H1 (cell line): ENCODE measurements at regions not wholly inside any gene's neighbourhood (a gene's known extent, or its start where the extent isn't known, plus 50 kb on each side); places are given as distances from the start of the nearest gene placed in this dataset.

Experiments
- CTCF ChIA-PET: fragments of 300-600 bp; sonication (Branson Sonifier 250); formaldehyde crosslinking; loops from one replicate; lab custom pipeline; 2021; ENCODE audit not compliant: partially characterized antibody; lab: Charles Lee
- POLR2A ChIA-PET: fragments of 300-600 bp; sonication (Branson Sonifier 250); formaldehyde crosslinking; loops from one replicate; lab custom pipeline; 2021; ENCODE audit warnings: inconsistent platforms; ENCODE audit not compliant: partially characterized antibody; lab: Charles Lee
- DNase-seq, 2 experiments: peaks; one replicate each; pipeline versions ENCODE4 v3.0.0 to v3.0.0-alpha.2; 2010 to 2022; ENCODE audit warnings: low spot score in 2 of 2, low read depth in 1 of 2, mixed read lengths in 1 of 2
- FAIRE-seq: peaks from 2 replicates; lab custom pipeline; 2011; peaks lifted over from hg19 to GRCh38; lab: Jason Lieb, UNC
- H2AFZ ChIP-seq: 2 replicates; pipeline ENCODE4 v1.8.1; 2012; ENCODE audit warnings: low read length, inconsistent platforms
- H2AK5ac ChIP-seq: 2 replicates; pipeline ENCODE4 v1.6.1; 2013; ENCODE audit warnings: low read depth, low read length
- H2BK120ac ChIP-seq: replicated peaks from 2 replicates; pipeline ENCODE3; 2013; ENCODE audit warnings: low read depth, low read length, inconsistent platforms
- H2BK12ac ChIP-seq: 2 replicates; pipeline ENCODE4 v1.6.1; 2013; ENCODE audit warnings: low read depth, low read length
- H2BK15ac ChIP-seq: 2 replicates; pipeline ENCODE4 v1.6.1; 2013; ENCODE audit warnings: low read length
- H2BK20ac ChIP-seq: 2 replicates; pipeline ENCODE4 v1.6.1; 2013; ENCODE audit warnings: low read length
- H2BK5ac ChIP-seq: 2 replicates; pipeline ENCODE4 v1.6.1; 2013; ENCODE audit warnings: low read depth, low read length
- H3K14ac ChIP-seq: 2 replicates; pipeline ENCODE4 v1.6.1; 2013; ENCODE audit warnings: inconsistent platforms; ENCODE audit not compliant: insufficient read length
- H3K18ac ChIP-seq: 2 replicates; pipeline ENCODE4 v1.6.1; 2013; ENCODE audit warnings: low read length; ENCODE audit errors: extremely low read depth
- H3K23ac ChIP-seq: 2 replicates; pipeline ENCODE4 v1.6.1; 2013; ENCODE audit warnings: inconsistent platforms; ENCODE audit not compliant: insufficient read length
- H3K23me2 ChIP-seq: 2 replicates; pipeline ENCODE4 v1.6.1; 2013; ENCODE audit warnings: low read depth, low read length
- H3K27ac ChIP-seq: 2 replicates; pipeline ENCODE4 v1.6.1; 2011; ENCODE audit warnings: low read depth, low read length, inconsistent platforms
- H3K27me3 ChIP-seq, 4 experiments: replicated peaks in 1 of 4; 1 replicate in 1 of 4; 2 replicates in 3 of 4; pipeline versions ENCODE4 v1.6.1 to v1.8.1; 2011 to 2013; ENCODE audit warnings: low read length in 3 of 4, mild to moderate bottlenecking in 3 of 4, inconsistent platforms in 2 of 4, mixed read lengths in 2 of 4, moderate library complexity in 1 of 4; ENCODE audit not compliant: control insufficient read depth in 3 of 4, insufficient read depth in 3 of 4; ENCODE audit errors: extremely low read depth in 1 of 4
- H3K36me3 ChIP-seq, 4 experiments: 2 replicates each; pipeline versions ENCODE4 v1.6.1 to v1.8.1; 2011 to 2013; ENCODE audit warnings: mild to moderate bottlenecking in 4 of 4, low read length in 3 of 4, moderate library complexity in 2 of 4, control low read depth in 1 of 4, inconsistent platforms in 1 of 4; ENCODE audit not compliant: insufficient read depth in 4 of 4, control insufficient read depth in 2 of 4
- H3K4ac ChIP-seq: replicated peaks from 2 replicates; pipeline ENCODE3; 2013; ENCODE audit warnings: low read length, low read depth, mixed read lengths, inconsistent platforms; ENCODE audit not compliant: insufficient read length
- H3K4me1 ChIP-seq, 4 experiments: replicated peaks in 1 of 4; 1 replicate in 1 of 4; 2 replicates in 3 of 4; pipeline versions ENCODE4 v1.6.1 to v1.8.1; 2011 to 2013; ENCODE audit warnings: low read length in 3 of 4, inconsistent platforms in 2 of 4, mixed read lengths in 1 of 4; ENCODE audit not compliant: insufficient read depth in 4 of 4, control insufficient read depth in 3 of 4
- H3K4me2 ChIP-seq, 2 experiments: 2 replicates each; pipeline versions ENCODE4 v1.6.1 to v1.8.1; 2011 to 2013; ENCODE audit warnings: low read depth in 2 of 2, low read length in 2 of 2, control low read depth in 1 of 2, inconsistent platforms in 1 of 2, mild to moderate bottlenecking in 1 of 2; ENCODE audit not compliant: insufficient read depth in 1 of 2
- H3K4me3 ChIP-seq, 4 experiments: fragments of 200-600, 300-600 bp in 1 of 4; sonication (generic), shearing (Covaris generic), sonication (Bioruptor Twin) in 1 of 4; 2 replicates each; pipeline versions ENCODE4 v1.5.1 to v1.8.1; 2011 to 2016; ENCODE audit warnings: low read length in 4 of 4, low read depth in 3 of 4, control low read depth in 2 of 4, inconsistent platforms in 2 of 4, mild to moderate bottlenecking in 2 of 4, mixed read lengths in 1 of 4, moderate library complexity in 1 of 4; ENCODE audit not compliant: insufficient read depth in 2 of 4; ENCODE audit errors: extremely low read depth in 1 of 4
- H3K56ac ChIP-seq: replicated peaks from 2 replicates; pipeline ENCODE3; 2013; ENCODE audit warnings: low read depth, mild to moderate bottlenecking, mixed read lengths, low read length, inconsistent platforms; ENCODE audit not compliant: insufficient read length
- H3K79me1 ChIP-seq: 2 replicates; pipeline ENCODE4 v1.6.1; 2013; ENCODE audit warnings: low read depth, low read length, control low read depth
- H3K79me2 ChIP-seq, 2 experiments: 2 replicates each; pipeline versions ENCODE4 v1.6.1 to v1.8.1; 2012 to 2013; ENCODE audit warnings: low read length in 2 of 2, mild to moderate bottlenecking in 2 of 2, inconsistent platforms in 1 of 2; ENCODE audit not compliant: insufficient read depth in 2 of 2, control insufficient read depth in 1 of 2
- H3K9ac ChIP-seq, 4 experiments: replicated peaks in 1 of 4; 1 replicate in 1 of 4; 2 replicates in 3 of 4; pipeline versions ENCODE4 v1.6.1 to v1.8.1; 2011 to 2013; ENCODE audit warnings: low read depth in 3 of 4, low read length in 3 of 4, control low read depth in 2 of 4, mild to moderate bottlenecking in 2 of 4, moderate library complexity in 2 of 4, inconsistent platforms in 1 of 4; ENCODE audit errors: extremely low read depth in 1 of 4
- H3K9me3 ChIP-seq, 2 experiments: 2 replicates each; pipeline versions ENCODE4 v1.6.1 to v1.8.1; 2012 to 2013; ENCODE audit warnings: mild to moderate bottlenecking in 2 of 2, moderate library complexity in 2 of 2, control low read depth in 1 of 2, inconsistent platforms in 1 of 2, low read depth in 1 of 2, low read length in 1 of 2, mixed read lengths in 1 of 2; ENCODE audit not compliant: insufficient read depth in 2 of 2
- H4K20me1 ChIP-seq, 2 experiments: replicated peaks in 1 of 2; 2 replicates each; pipeline versions ENCODE3 to v1.8.1; 2011 to 2013; ENCODE audit warnings: inconsistent platforms in 2 of 2, low read length in 2 of 2, mild to moderate bottlenecking in 1 of 2; ENCODE audit not compliant: insufficient read depth in 2 of 2, control insufficient read depth in 1 of 2
- H4K5ac ChIP-seq: 2 replicates; pipeline ENCODE4 v1.6.1; 2013; ENCODE audit warnings: low read length, low read depth, mixed read lengths, inconsistent platforms; ENCODE audit not compliant: insufficient read length
- H4K8ac ChIP-seq: 2 replicates; pipeline ENCODE4 v1.8.0; 2013; ENCODE audit warnings: mild to moderate bottlenecking, moderate library complexity, low read length, inconsistent platforms; ENCODE audit not compliant: insufficient read depth; ENCODE audit errors: extremely low read depth
- H4K91ac ChIP-seq: replicated peaks from 2 replicates; pipeline ENCODE3; 2013; ENCODE audit warnings: low read length, mixed read lengths, inconsistent platforms; ENCODE audit not compliant: insufficient read length
- CEBPB ChIP-seq: IDR thresholded peaks from 2 replicates; pipeline ENCODE4 v1.6.1; 2012; ENCODE audit warnings: low read depth, low read length
- CREB1 ChIP-seq: IDR thresholded peaks from 2 replicates; pipeline ENCODE4 v1.6.1; 2012; ENCODE audit warnings: inconsistent platforms
- HDAC6 ChIP-seq: IDR thresholded peaks from one replicate; pipeline ENCODE4 v1.7.1; 2012; ENCODE audit warnings: low read depth, mild to moderate bottlenecking, inconsistent platforms, low read length, moderate library complexity
- JUN ChIP-seq: IDR thresholded peaks from 2 replicates; pipeline ENCODE4 v1.6.1; 2011; ENCODE audit warnings: low read depth, mild to moderate bottlenecking, improper control_type of control experiment, low read length
- KDM1A ChIP-seq: fragments of 200-600, 300-600 bp; sonication (generic); IDR thresholded peaks from 2 replicates; pipeline ENCODE4 v1.7.1; 2016; ENCODE audit warnings: mild to moderate bottlenecking, low read length, borderline replicate concordance
- SP1 ChIP-seq: IDR thresholded peaks from 2 replicates; pipeline ENCODE4 v1.6.1; 2011; ENCODE audit warnings: low read depth, low read length
- SP2 ChIP-seq: IDR thresholded peaks from 2 replicates; pipeline ENCODE4 v1.6.1; 2012; ENCODE audit warnings: mild to moderate bottlenecking, low read length, inconsistent platforms
- WGBS, 2 experiments: shearing (Covaris generic) in 1 of 2; methylation state at CpG; one replicate each; pipeline versions ENCODE4 v1.1.6 to v1.1.7; 2013 to 2015; ENCODE audit warnings: low lambda C conversion rate in 2 of 2, mixed read lengths in 2 of 2, inconsistent platforms in 1 of 2, low coverage in 1 of 2, missing lambda C conversion rate in 1 of 2; ENCODE audit not compliant: insufficient replicate concordance in 2 of 2, insufficient coverage in 1 of 2, insufficient read length in 1 of 2; ENCODE audit errors: extremely low coverage in 1 of 2, missing lambda C conversion rate in 1 of 2; 5-methylcytosine and 5-hydroxymethylcytosine counted together
- TF ChIP-seq, protein P1 (sequence below): IDR thresholded peaks from 2 replicates; pipeline ENCODE4 v1.6.1; 2011; ENCODE audit warnings: low read length, improper control_type of control experiment

DNA sequence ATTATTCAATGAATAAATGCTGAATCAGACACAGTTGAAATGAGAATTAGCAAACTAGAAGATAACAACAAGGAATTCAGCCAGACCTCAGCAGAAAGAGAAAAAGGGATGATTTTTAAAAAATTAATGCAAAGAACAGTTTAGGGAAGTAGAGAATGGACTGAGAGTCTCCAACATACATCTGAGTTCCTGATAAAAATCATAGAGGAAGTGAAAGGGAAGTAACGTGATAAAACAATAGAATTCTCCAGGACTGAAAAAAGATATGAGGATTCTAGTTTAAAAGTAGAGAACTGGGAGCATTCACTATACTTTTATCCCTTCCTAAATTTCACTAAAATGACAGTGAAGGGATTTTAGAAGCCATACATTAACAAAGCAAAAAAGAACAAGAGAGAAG, 592.0 kb downstream of the SOX6 start:
- H3K36me3 ChIP-seq: no peaks in the 10 kb centered on the region; a peak in 1 of 8 replicates
- H4K91ac ChIP-seq: no peak overlapping the region
- no peak overlapping the region for H3K4me3 ChIP-seq
- H2BK12ac ChIP-seq: no peak overlapping the region
- no peak overlapping the region for H2AFZ ChIP-seq
- ChIA-PET CTCF (interaction anchor here (1.2 to 1.5 kb wide), 2 partner anchors 10 to 32 kb away, joined by 3 to 4 read pairs; no protein-coding TSS in a partner anchor), POLR2A (no interaction called here)
- no peaks in the 10 kb centered on the region for H3K79me1 ChIP-seq
- no peak overlapping the region for H2BK120ac ChIP-seq
- no peak overlapping the region for H3K23ac ChIP-seq
- H3K4me1 ChIP-seq: peaks cover 0 to 5% (median 1%) of the 10 kb centered on the region in 4 experiments; a peak in 2 of 7 replicates
- no peaks in the 10 kb centered on the region for H3K9me3 ChIP-seq
- no peak overlapping the region for H3K56ac ChIP-seq
- no peak overlapping the region for H2BK15ac ChIP-seq
- H2BK20ac ChIP-seq: no peak overlapping the region
- no peaks in the 10 kb centered on the region for H4K20me1 ChIP-seq
- no peak overlapping the region for H3K4ac ChIP-seq
- no peak overlapping the region for H2BK5ac ChIP-seq
- no peaks in the 10 kb centered on the region for H3K23me2 ChIP-seq
- H3K27ac ChIP-seq: no peak overlapping the region
- H4K5ac ChIP-seq: no peak overlapping the region
- FAIRE-seq: no peak
- H2AK5ac ChIP-seq: no peak overlapping the region
- H4K8ac ChIP-seq: no peak overlapping the region
- no peaks in the 10 kb centered on the region for H3K79me2 ChIP-seq
- no peak overlapping the region for H3K18ac ChIP-seq
- no peaks in the 10 kb centered on the region for H3K27me3 ChIP-seq
- no peak overlapping the region for H3K14ac ChIP-seq
- no peak overlapping the region for H3K9ac ChIP-seq
- 93% methylated on average over 1 of the region's 1 CpG; no CpG with 5 or more reads in 1 of the 2 experiments for WGBS, 2 experiments
- no peak overlapping the region for H3K4me2 ChIP-seq
- no peak for DNase-seq
- TF ChIP-seq, protein P1, sequence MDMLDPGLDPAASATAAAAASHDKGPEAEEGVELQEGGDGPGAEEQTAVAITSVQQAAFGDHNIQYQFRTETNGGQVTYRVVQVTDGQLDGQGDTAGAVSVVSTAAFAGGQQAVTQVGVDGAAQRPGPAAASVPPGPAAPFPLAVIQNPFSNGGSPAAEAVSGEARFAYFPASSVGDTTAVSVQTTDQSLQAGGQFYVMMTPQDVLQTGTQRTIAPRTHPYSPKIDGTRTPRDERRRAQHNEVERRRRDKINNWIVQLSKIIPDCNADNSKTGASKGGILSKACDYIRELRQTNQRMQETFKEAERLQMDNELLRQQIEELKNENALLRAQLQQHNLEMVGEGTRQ: no peak
- TF ChIP-seq CREB1: no peak
- TF ChIP-seq KDM1A: no peak
- no peak for TF ChIP-seq JUN
- no peak for TF ChIP-seq SP1
- no peak for TF ChIP-seq HDAC6
- no peak for TF ChIP-seq SP2
- TF ChIP-seq CEBPB: no peak
